Neuronal stem cell (in vitro differentiated cells): ENCODE measurements at regions not wholly inside any gene's neighbourhood (a gene's known extent, or its start where the extent isn't known, plus 50 kb on each side); places are given as distances from the start of the nearest gene placed in this dataset.
"Not testable (repeated sequence)": the region's sequence is repeated elsewhere in the genome, so short reads cannot be mapped to it uniquely, and the experiment has no call there.

ENCODE experiments used
- DNase-seq: peaks from one replicate; pipeline ENCODE4 v3.0.0-alpha.2; 2013; ENCODE audit warnings: low spot score
- H2AFZ ChIP-seq: one replicate; pipeline ENCODE4 v1.6.1; 2013; ENCODE audit warnings: mild to moderate bottlenecking, low read length, inconsistent platforms
- H2AK5ac ChIP-seq: 2 replicates; pipeline ENCODE4 v1.6.1; 2013; ENCODE audit warnings: low read depth, mild to moderate bottlenecking, inconsistent platforms, low read length, moderate library complexity, mixed read lengths
- H2BK120ac ChIP-seq: 2 replicates; pipeline ENCODE4 v1.6.1; 2013; ENCODE audit warnings: low read depth, mild to moderate bottlenecking, inconsistent platforms, low read length, moderate library complexity, mixed read lengths
- H2BK12ac ChIP-seq: one replicate; pipeline ENCODE4 v1.6.1; 2013; ENCODE audit warnings: low read length, inconsistent platforms
- H2BK15ac ChIP-seq: 2 replicates; pipeline ENCODE4 v1.6.1; 2013; ENCODE audit warnings: mild to moderate bottlenecking, low read length, inconsistent platforms, mixed read lengths
- H2BK5ac ChIP-seq: one replicate; pipeline ENCODE4 v1.6.1; 2013; ENCODE audit warnings: inconsistent platforms, mild to moderate bottlenecking, low read length, moderate library complexity
- H3K14ac ChIP-seq: one replicate; pipeline ENCODE4 v1.6.1; 2013; ENCODE audit warnings: low read length, inconsistent platforms
- H3K18ac ChIP-seq: 2 replicates; pipeline ENCODE4 v1.6.1; 2013; ENCODE audit warnings: low read length, inconsistent platforms
- H3K23ac ChIP-seq: 2 replicates; pipeline ENCODE4 v1.6.1; 2013; ENCODE audit warnings: low read depth, mild to moderate bottlenecking, mixed read lengths, low read length, inconsistent platforms; ENCODE audit not compliant: poor library complexity
- H3K27ac ChIP-seq: replicated peaks from 3 replicates; pipeline ENCODE4 v1.5.1; 2013; ENCODE audit warnings: low read length, inconsistent platforms
- H3K27me3 ChIP-seq, 3 experiments: 2 replicates each; pipeline ENCODE4 v1.6.1; 2013; ENCODE audit warnings: low read length in 3 of 3, mild to moderate bottlenecking in 2 of 3, inconsistent platforms in 1 of 3, low read depth in 1 of 3, mixed read lengths in 1 of 3, moderate library complexity in 1 of 3; ENCODE audit not compliant: control insufficient read depth in 3 of 3, insufficient read depth in 3 of 3
- H3K36me3 ChIP-seq, 2 donors: replicated peaks in 1 of 2; 2 replicates each; pipeline ENCODE4 v1.6.1; 2013; ENCODE audit warnings: low read length in 2 of 2; ENCODE audit not compliant: control insufficient read depth in 2 of 2, insufficient read depth in 2 of 2
- H3K4ac ChIP-seq: 2 replicates; pipeline ENCODE4 v1.6.1; 2013; ENCODE audit warnings: inconsistent platforms, mild to moderate bottlenecking, low read length, moderate library complexity
- H3K4me1 ChIP-seq, 2 donors: 1 replicate in 1 of 2; 2 replicates in 1 of 2; pipeline ENCODE4 v1.6.1; 2013; ENCODE audit warnings: low read length in 2 of 2, low read depth in 1 of 2; ENCODE audit not compliant: control insufficient read depth in 2 of 2, insufficient read depth in 1 of 2
- H3K4me2 ChIP-seq: one replicate; pipeline ENCODE4 v1.6.1; 2013; ENCODE audit warnings: mild to moderate bottlenecking, low read length, inconsistent platforms; ENCODE audit not compliant: insufficient read depth, poor library complexity, severe bottlenecking
- H3K4me3 ChIP-seq, 2 donors: 2 replicates each; pipeline ENCODE4 v1.5.1; 2013; ENCODE audit warnings: low read length in 2 of 2, mild to moderate bottlenecking in 2 of 2, inconsistent platforms in 1 of 2, moderate library complexity in 1 of 2
- H3K79me1 ChIP-seq: one replicate; pipeline ENCODE4 v1.6.1; 2013; ENCODE audit warnings: low read depth, mild to moderate bottlenecking, inconsistent platforms, low read length, moderate library complexity
- H3K9ac ChIP-seq: one replicate; pipeline ENCODE4 v1.6.1; 2013; ENCODE audit warnings: mild to moderate bottlenecking, low read depth, low read length, inconsistent platforms; ENCODE audit not compliant: poor library complexity
- H3K9me3 ChIP-seq, 2 donors: replicated peaks in 1 of 2; 2 replicates each; pipeline versions ENCODE3 to v1.6.1; 2013; ENCODE audit warnings: low read length in 2 of 2, mild to moderate bottlenecking in 2 of 2, inconsistent platforms in 1 of 2, low read depth in 1 of 2, mixed read lengths in 1 of 2, moderate library complexity in 1 of 2; ENCODE audit not compliant: control insufficient read depth in 2 of 2, insufficient read depth in 1 of 2
- H4K8ac ChIP-seq: one replicate; pipeline ENCODE4 v1.6.1; 2013; ENCODE audit warnings: low read depth, mild to moderate bottlenecking, inconsistent platforms, low read length, moderate library complexity
- H4K91ac ChIP-seq: one replicate; pipeline ENCODE4 v1.6.1; 2013; ENCODE audit warnings: low read length, low read depth, mild to moderate bottlenecking, inconsistent platforms; ENCODE audit not compliant: poor library complexity
- WGBS, 2 donors: extraction: QIAGEN DNeasy Blood & Tissue Kit; methylation state at CpG; one replicate each; pipeline ENCODE4 v1.1.7; 2013; ENCODE audit warnings: missing lambda C conversion rate in 2 of 2, mixed read lengths in 1 of 2; ENCODE audit not compliant: insufficient read length in 2 of 2, insufficient replicate concordance in 1 of 2; ENCODE audit errors: extremely low coverage in 2 of 2; 5-methylcytosine and 5-hydroxymethylcytosine counted together

DNA sequence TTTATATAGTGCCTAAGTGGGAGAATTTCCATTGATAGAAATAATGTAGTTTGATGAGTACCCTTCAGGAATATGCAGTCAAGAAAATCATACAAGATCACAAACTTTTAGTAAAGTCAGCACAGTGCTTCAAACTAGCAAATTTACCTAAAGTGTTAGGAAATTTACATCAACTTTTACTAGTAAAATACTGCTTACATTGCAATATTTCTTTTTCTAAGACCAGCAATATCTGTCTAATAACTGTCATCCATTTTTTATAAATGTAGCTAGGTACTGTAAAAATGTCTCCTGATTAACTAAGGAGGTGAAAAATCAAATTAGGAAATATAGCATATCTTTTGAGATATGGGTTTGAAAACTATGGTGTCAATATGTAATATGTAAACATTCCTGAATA, 405.4 kb downstream of the MDFIC start:
- Histone ChIP-seq H2AK5ac (no peak overlapping the region), H3K27ac (no peak overlapping the region), H2BK5ac (no peak overlapping the region), H3K4me2 (no peak overlapping the region), H3K9me3 (no peaks in the 10 kb centered on the region), H2AFZ (no peak overlapping the region), H3K4ac (no peak overlapping the region), H3K9ac (no peak overlapping the region), H2BK120ac (no peak overlapping the region), H3K18ac (no peak overlapping the region), H3K27me3 (no peaks in the 10 kb centered on the region), H3K36me3 (no peaks in the 10 kb centered on the region), H3K23ac (no peak overlapping the region), H3K79me1 (no peaks in the 10 kb centered on the region), H2BK15ac (no peak overlapping the region), H3K14ac (no peak overlapping the region), H3K4me1 (no peaks in the 10 kb centered on the region), H4K8ac (no peak overlapping the region), H3K4me3 (no peak overlapping the region), H2BK12ac (no peak overlapping the region), H4K91ac (no peak overlapping the region)
- no peak for DNase-seq

DNA sequence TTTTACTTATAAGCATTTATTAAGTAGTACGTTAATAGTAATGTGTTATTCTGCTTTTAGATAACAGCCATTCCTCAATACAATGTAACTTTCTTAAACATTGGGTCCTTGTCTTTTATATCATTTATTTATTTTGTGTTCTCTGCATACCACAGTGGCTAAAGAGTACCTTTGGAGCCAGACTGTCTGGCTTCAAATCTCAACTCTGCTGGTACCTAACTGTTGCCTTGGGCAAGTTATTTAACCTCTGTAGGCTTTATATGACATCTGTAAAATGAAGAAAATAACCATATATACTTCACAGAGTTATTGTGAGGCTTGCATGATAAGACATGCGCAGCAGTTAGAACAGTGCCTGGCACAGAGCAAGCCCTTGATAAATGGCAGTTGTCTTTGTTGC, 397.6 kb downstream of the MDFIC start:
- H3K4me3 ChIP-seq, result no peak overlapping the region
- no peak overlapping the region for H2BK15ac ChIP-seq
- no peaks in the 10 kb centered on the region for H3K36me3 ChIP-seq
- H2BK120ac ChIP-seq, result no peak overlapping the region
- H3K27ac ChIP-seq, result no peak overlapping the region
- no peak for DNase-seq
- no peak overlapping the region for H2AFZ ChIP-seq
- no peaks in the 10 kb centered on the region for H3K4me1 ChIP-seq
- H3K4ac ChIP-seq, result no peak overlapping the region
- no peak overlapping the region for H3K23ac ChIP-seq
- H3K79me1 ChIP-seq, result no peaks in the 10 kb centered on the region
- no peak overlapping the region for H3K4me2 ChIP-seq
- H3K14ac ChIP-seq, result no peak overlapping the region
- H3K18ac ChIP-seq, result no peak overlapping the region
- no peak overlapping the region for H3K9ac ChIP-seq
- no peak overlapping the region for H2BK12ac ChIP-seq
- no peak overlapping the region for H2BK5ac ChIP-seq
- no peak overlapping the region for H4K91ac ChIP-seq
- no peaks in the 10 kb centered on the region for H3K27me3 ChIP-seq
- H3K9me3 ChIP-seq, result no peaks in the 10 kb centered on the region
- H2AK5ac ChIP-seq, result no peak overlapping the region
- no CpG with 5 or more reads among the region's 2 CpGs for WGBS, 2 donors
- no peak overlapping the region for H4K8ac ChIP-seq

DNA sequence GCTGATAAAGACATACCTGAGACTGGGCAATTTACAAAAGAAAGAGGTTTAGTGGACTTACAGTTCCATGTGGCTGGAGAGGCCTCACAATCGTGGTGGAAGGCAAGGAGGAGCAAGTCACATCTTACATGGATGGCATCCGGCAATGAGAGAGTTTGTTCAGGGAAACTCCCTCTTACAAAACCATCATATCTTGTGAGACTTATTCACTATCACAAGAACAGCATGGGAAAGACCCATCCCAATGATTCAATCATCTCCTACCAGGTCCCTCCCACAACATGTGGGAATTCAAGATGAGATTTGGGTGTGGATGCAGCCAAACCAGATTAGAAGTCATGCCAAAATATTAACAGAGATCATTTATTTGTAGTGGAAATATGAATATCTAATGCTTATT, 388.4 kb downstream of the MDFIC start:
- not testable (repeated sequence) for H3K4ac ChIP-seq, H4K91ac ChIP-seq, H3K23ac ChIP-seq, H3K79me1 ChIP-seq, H3K9me3 ChIP-seq, H3K18ac ChIP-seq, H3K27ac ChIP-seq, H2AFZ ChIP-seq, H3K14ac ChIP-seq, H2BK12ac ChIP-seq, H3K27me3 ChIP-seq, H3K9ac ChIP-seq, H4K8ac ChIP-seq, H2BK15ac ChIP-seq, DNase-seq, H2BK5ac ChIP-seq, H3K36me3 ChIP-seq, H3K4me1 ChIP-seq, H3K4me3 ChIP-seq, H2AK5ac ChIP-seq, H2BK120ac ChIP-seq, H3K4me2 ChIP-seq
- WGBS, 2 donors, result no CpG with 5 or more reads among the region's 2 CpGs

DNA sequence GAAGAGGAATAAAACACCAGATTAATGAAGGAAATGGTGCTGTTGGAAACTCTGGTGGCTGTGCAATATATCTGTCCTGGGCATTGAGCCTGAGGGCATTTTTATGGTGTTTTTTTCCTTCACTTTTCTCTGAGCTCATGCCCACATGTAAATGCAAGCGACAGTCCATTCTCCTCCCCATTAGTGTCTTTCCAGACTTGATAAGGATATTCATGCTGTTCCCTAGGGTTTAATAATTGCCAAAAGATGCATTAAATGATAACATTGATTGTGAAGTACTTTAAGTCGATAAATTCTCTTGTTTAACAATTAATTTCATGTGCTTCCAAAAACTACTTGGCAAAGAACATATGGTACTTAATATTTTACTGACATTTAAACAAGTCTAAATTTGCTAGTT, 384.7 kb downstream of the MDFIC start:
- DNase-seq, result no peak
- no peak overlapping the region for H2AFZ ChIP-seq
- H2AK5ac ChIP-seq, result no peak overlapping the region
- H3K27me3 ChIP-seq, result no peaks in the 10 kb centered on the region
- H3K4ac ChIP-seq, result no peak overlapping the region
- H2BK12ac ChIP-seq, result no peak overlapping the region
- H2BK5ac ChIP-seq, result no peak overlapping the region
- no peaks in the 10 kb centered on the region for H3K9me3 ChIP-seq
- H3K4me2 ChIP-seq, result no peak overlapping the region
- H3K18ac ChIP-seq, result no peak overlapping the region
- no peak overlapping the region for H3K4me3 ChIP-seq
- no peaks in the 10 kb centered on the region for H3K4me1 ChIP-seq
- no peak overlapping the region for H3K14ac ChIP-seq
- no peaks in the 10 kb centered on the region for H3K36me3 ChIP-seq
- H3K9ac ChIP-seq, result no peak overlapping the region
- H3K23ac ChIP-seq, result no peak overlapping the region
- H3K27ac ChIP-seq, result no peak overlapping the region
- WGBS, 2 donors, result no CpG with 5 or more reads among the region's 2 CpGs
- H4K8ac ChIP-seq, result no peak overlapping the region
- no peaks in the 10 kb centered on the region for H3K79me1 ChIP-seq
- no peak overlapping the region for H4K91ac ChIP-seq
- H2BK120ac ChIP-seq, result no peak overlapping the region
- no peak overlapping the region for H2BK15ac ChIP-seq
